ENCODE measurements at regions not wholly inside any gene's neighbourhood (a gene's known extent, or its start where the extent isn't known, plus 50 kb on each side); places are given as distances from the start of the nearest gene placed in this dataset.

- TF ChIP-seq CTCF (IDR thresholded peaks at IDR 0.05) (no peak), POLR2A (IDR thresholded peaks at IDR 0.05) (no peak)
These were observed 132.8 kb upstream of the ADPGK start for GRCh38 chr15:72916378-72916777.
